Kidney epithelial cell (primary cell): ENCODE measurements at regions not wholly inside any gene's neighbourhood (a gene's known extent, or its start where the extent isn't known, plus 50 kb on each side); places are given as distances from the start of the nearest gene placed in this dataset.

ENCODE experiments used
- DNase-seq: peaks from one replicate; pipeline ENCODE4 v3.0.0-alpha.2; 2010; ENCODE audit warnings: low read depth
- H3K27me3 ChIP-seq: 2 replicates; pipeline ENCODE4 v1.6.0; 2011; ENCODE audit warnings: low read length; ENCODE audit not compliant: control insufficient read depth, insufficient read depth
- H3K36me3 ChIP-seq: 2 replicates; pipeline ENCODE4 v1.5.1; 2011; ENCODE audit warnings: low read length; ENCODE audit not compliant: control insufficient read depth, insufficient read depth
- H3K4me3 ChIP-seq: 2 replicates; pipeline ENCODE4 v1.5.1; 2011; ENCODE audit warnings: low read depth, mild to moderate bottlenecking, control low read depth, low read length
- CTCF ChIP-seq: IDR thresholded peaks from 2 replicates; pipeline ENCODE4 v1.5.1; 2011; ENCODE audit warnings: mild to moderate bottlenecking, moderate library complexity, low read length, control low read depth, inconsistent platforms; ENCODE audit not compliant: insufficient read depth, poor library complexity, severe bottlenecking

GRCh38 chr3:144109944-144110343 is 138.3 kb downstream of the DIPK2A start:
- Histone ChIP-seq H3K36me3 (no peaks in the 10 kb centered on the region), H3K4me3 (no peak overlapping the region), H3K27me3 (no peaks in the 10 kb centered on the region)
- DNase-seq: no peak
- TF ChIP-seq CTCF: no peak

- H3K36me3 ChIP-seq: no peaks in the 10 kb centered on the region
- no peak for DNase-seq
- no peak overlapping the region for H3K4me3 ChIP-seq
- no peak for TF ChIP-seq CTCF
- no peaks in the 10 kb centered on the region for H3K27me3 ChIP-seq
Observed at GRCh38 chr3:144112036-144112435, 140.4 kb downstream of the DIPK2A start.

GRCh38 chr3:144112437-144112836 is 140.8 kb downstream of the DIPK2A start:
- DNase-seq: no peak
- no peaks in the 10 kb centered on the region for H3K27me3 ChIP-seq
- no peak overlapping the region for H3K4me3 ChIP-seq
- no peaks in the 10 kb centered on the region for H3K36me3 ChIP-seq
- no peak for TF ChIP-seq CTCF

GRCh38 chr3:144114767-144115166 is 143.1 kb downstream of the DIPK2A start:
- no peaks in the 10 kb centered on the region for H3K36me3 ChIP-seq
- H3K27me3 ChIP-seq: no peaks in the 10 kb centered on the region
- no peak overlapping the region for H3K4me3 ChIP-seq
- DNase-seq: no peak
- no peak for TF ChIP-seq CTCF

GRCh38 chr3:144119633-144120032 is 148.0 kb downstream of the DIPK2A start:
- no peaks in the 10 kb centered on the region for H3K36me3 ChIP-seq

More at GRCh38 chr3:144119633-144120032, 148.0 kb downstream of the DIPK2A start:
- Histone ChIP-seq H3K4me3 (no peak overlapping the region), H3K27me3 (no peaks in the 10 kb centered on the region)
- no peak for DNase-seq
- no peak for TF ChIP-seq CTCF
